ENCODE measurements at regions not wholly inside any gene's neighbourhood (a gene's known extent, or its start where the extent isn't known, plus 50 kb on each side); places are given as distances from the start of the nearest gene placed in this dataset.

- H3K9me2 ChIP-seq (ENCODE audit: insufficient read depth, low read length), result no peaks in the 10 kb centered on the region
- no peaks in the 10 kb centered on the region for H3F3A ChIP-seq (ENCODE audit: insufficient read depth, low read length, poor library complexity, severe bottlenecking)
- no peaks in the 10 kb centered on the region for H4K20me1 ChIP-seq (ENCODE audit: insufficient read depth)
- H3K4me2 ChIP-seq (ENCODE audit: low read length), result no peak overlapping the region
- no peaks in the 10 kb centered on the region for H3K9me3 ChIP-seq (ENCODE audit: low read length)
- H3K36me3 ChIP-seq (ENCODE audit: insufficient read depth, low read length), result no peaks in the 10 kb centered on the region
- no peak overlapping the region for H3K9ac ChIP-seq (ENCODE audit: low read length)
- no peak overlapping the region for H3K27ac ChIP-seq (ENCODE audit: low read length)
- TF ChIP-seq TAF1 (IDR thresholded peaks at IDR 0.05; ENCODE audit: low read depth) (no peak), MXI1 (conservative IDR thresholded peaks at IDR 0.05; ENCODE audit: poor library complexity, severe bottlenecking) (no peak), SMC3 (conservative IDR thresholded peaks at IDR 0.05; ENCODE audit: poor library complexity) (no peak), EP300 (conservative IDR thresholded peaks at IDR 0.05; ENCODE audit: poor library complexity, severe bottlenecking) (no peak), RAD21 (conservative IDR thresholded peaks at IDR 0.05) (no peak), EZH2 (IDR thresholded peaks at IDR 0.05; ENCODE audit: borderline replicate concordance, insufficient read depth, low read length, poor library complexity, severe bottlenecking) (no peak), POLR2AphosphoS5 (IDR thresholded peaks at IDR 0.05) (no peak), CTCF (IDR thresholded peaks at IDR 0.05; ENCODE audit: poor library complexity, severe bottlenecking) (no peak)
- TF ChIP-seq, protein P1, sequence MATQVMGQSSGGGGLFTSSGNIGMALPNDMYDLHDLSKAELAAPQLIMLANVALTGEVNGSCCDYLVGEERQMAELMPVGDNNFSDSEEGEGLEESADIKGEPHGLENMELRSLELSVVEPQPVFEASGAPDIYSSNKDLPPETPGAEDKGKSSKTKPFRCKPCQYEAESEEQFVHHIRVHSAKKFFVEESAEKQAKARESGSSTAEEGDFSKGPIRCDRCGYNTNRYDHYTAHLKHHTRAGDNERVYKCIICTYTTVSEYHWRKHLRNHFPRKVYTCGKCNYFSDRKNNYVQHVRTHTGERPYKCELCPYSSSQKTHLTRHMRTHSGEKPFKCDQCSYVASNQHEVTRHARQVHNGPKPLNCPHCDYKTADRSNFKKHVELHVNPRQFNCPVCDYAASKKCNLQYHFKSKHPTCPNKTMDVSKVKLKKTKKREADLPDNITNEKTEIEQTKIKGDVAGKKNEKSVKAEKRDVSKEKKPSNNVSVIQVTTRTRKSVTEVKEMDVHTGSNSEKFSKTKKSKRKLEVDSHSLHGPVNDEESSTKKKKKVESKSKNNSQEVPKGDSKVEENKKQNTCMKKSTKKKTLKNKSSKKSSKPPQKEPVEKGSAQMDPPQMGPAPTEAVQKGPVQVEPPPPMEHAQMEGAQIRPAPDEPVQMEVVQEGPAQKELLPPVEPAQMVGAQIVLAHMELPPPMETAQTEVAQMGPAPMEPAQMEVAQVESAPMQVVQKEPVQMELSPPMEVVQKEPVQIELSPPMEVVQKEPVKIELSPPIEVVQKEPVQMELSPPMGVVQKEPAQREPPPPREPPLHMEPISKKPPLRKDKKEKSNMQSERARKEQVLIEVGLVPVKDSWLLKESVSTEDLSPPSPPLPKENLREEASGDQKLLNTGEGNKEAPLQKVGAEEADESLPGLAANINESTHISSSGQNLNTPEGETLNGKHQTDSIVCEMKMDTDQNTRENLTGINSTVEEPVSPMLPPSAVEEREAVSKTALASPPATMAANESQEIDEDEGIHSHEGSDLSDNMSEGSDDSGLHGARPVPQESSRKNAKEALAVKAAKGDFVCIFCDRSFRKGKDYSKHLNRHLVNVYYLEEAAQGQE (IDR thresholded peaks at IDR 0.05; ENCODE audit: borderline replicate concordance), result no peak
- H3K4me3 ChIP-seq (ENCODE audit: low read length), result no peak overlapping the region
- H3K27me3 ChIP-seq (ENCODE audit: insufficient read depth, low read depth, low read length), result no peaks in the 10 kb centered on the region
- no peaks in the 10 kb centered on the region for H3K79me2 ChIP-seq (replicated peaks; ENCODE audit: insufficient read depth, low read length)
- H2AFZ ChIP-seq (ENCODE audit: low read depth, low read length), result no peak overlapping the region
These were observed 565.7 kb downstream of the SLC4A3 start for GRCh38 chr2:220192994-220193753.

DNA sequence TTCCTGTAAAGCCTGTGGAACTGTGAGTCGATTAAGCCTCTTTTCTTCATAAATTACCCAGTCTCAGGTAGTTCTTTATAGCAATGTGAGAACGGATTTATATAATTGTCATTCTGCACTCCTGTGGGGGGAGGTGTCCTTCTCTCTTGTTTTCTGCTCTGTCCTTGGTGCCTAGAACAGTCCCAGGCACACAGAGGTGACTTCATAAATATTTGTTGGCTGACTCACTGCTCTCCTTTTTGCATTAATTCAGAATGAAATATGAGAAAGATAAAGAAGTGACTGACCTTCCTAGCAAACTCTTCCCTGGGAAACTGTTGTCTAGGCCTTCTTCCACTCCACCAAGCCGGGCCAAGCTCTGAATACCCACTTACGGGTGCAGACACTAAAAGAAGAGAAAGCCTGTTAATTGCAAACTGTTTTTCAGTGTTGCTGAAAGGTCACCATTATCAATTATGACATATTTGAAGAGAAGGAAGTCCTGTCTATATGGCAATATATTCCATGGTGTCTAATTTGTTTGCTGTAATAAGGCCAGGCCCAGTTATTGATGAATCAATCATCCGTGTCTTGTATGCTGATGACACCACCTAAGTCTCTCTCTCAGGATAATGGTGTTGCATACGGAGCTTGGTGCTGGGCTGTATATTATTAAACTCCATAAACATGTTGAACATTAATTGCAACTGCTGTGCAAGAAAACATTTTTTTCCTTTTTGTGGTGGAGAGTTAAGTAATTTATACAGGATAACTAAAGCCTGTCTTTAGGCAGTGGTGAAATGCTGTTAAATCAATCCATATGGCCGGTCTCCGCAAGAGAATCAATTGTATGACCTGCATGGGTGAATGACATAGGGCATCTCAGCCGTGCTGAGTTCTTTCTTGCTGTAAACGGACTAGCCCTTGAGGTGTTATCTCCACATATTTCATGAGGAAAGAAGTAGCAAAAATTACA lies 567.5 kb downstream of the SLC4A3 start:
- no peak overlapping the region for H3K4me2 ChIP-seq (ENCODE audit: low read length)
- no peak overlapping the region for H3K27ac ChIP-seq (ENCODE audit: low read length)
- H3K9me3 ChIP-seq (ENCODE audit: low read length), result no peaks in the 10 kb centered on the region
- no peaks in the 10 kb centered on the region for H3K27me3 ChIP-seq (ENCODE audit: insufficient read depth, low read depth, low read length)
- no peak overlapping the region for H3K9ac ChIP-seq (ENCODE audit: low read length)
- H3K4me3 ChIP-seq (ENCODE audit: low read length), result no peak overlapping the region
- H4K20me1 ChIP-seq (ENCODE audit: insufficient read depth), result no peaks in the 10 kb centered on the region
- no peaks in the 10 kb centered on the region for H3F3A ChIP-seq (ENCODE audit: insufficient read depth, low read length, poor library complexity, severe bottlenecking)
- H3K79me2 ChIP-seq (replicated peaks; ENCODE audit: insufficient read depth, low read length), result no peaks in the 10 kb centered on the region
- no peak overlapping the region for H2AFZ ChIP-seq (ENCODE audit: low read depth, low read length)
- TF ChIP-seq EP300 (conservative IDR thresholded peaks at IDR 0.05; ENCODE audit: poor library complexity, severe bottlenecking) (no peak), CTCF (IDR thresholded peaks at IDR 0.05; ENCODE audit: poor library complexity, severe bottlenecking) (no peak), SMC3 (conservative IDR thresholded peaks at IDR 0.05; ENCODE audit: poor library complexity) (no peak), POLR2AphosphoS5 (IDR thresholded peaks at IDR 0.05) (no peak), RAD21 (conservative IDR thresholded peaks at IDR 0.05) (no peak), TAF1 (IDR thresholded peaks at IDR 0.05; ENCODE audit: low read depth) (no peak), EZH2 (IDR thresholded peaks at IDR 0.05; ENCODE audit: borderline replicate concordance, insufficient read depth, low read length, poor library complexity, severe bottlenecking) (no peak), MXI1 (conservative IDR thresholded peaks at IDR 0.05; ENCODE audit: poor library complexity, severe bottlenecking) (no peak)
- TF ChIP-seq, protein P1 (IDR thresholded peaks at IDR 0.05; ENCODE audit: borderline replicate concordance), result no peak
- H3K9me2 ChIP-seq (ENCODE audit: insufficient read depth, low read length), result no peaks in the 10 kb centered on the region
- H3K36me3 ChIP-seq (ENCODE audit: insufficient read depth, low read length), result no peaks in the 10 kb centered on the region
